Ascending aorta (tissue), 2 donors: ENCODE measurements at regions not wholly inside any gene's neighbourhood (a gene's known extent, or its start where the extent isn't known, plus 50 kb on each side); places are given as distances from the start of the nearest gene placed in this dataset.

Source experiments
- DNase-seq, 2 donors: peaks; one replicate each; pipeline ENCODE4 v3.0.0-alpha.2; 2019; ENCODE audit warnings: low spot score in 2 of 2
- H3K27ac ChIP-seq, 2 donors: fragments of 200-600 bp; sonication (generic); one replicate each; pipeline ENCODE4 v1.5.1; 2016 to 2017; ENCODE audit warnings: mild to moderate bottlenecking in 1 of 2
- H3K27me3 ChIP-seq: fragments of 200-600 bp; sonication (generic); one replicate; pipeline ENCODE4 v1.5.1; 2017
- H3K36me3 ChIP-seq, 2 donors: fragments of 200-600 bp; sonication (generic); one replicate each; pipeline ENCODE4 v1.5.1; 2016
- H3K4me1 ChIP-seq, 2 donors: fragments of 200-600 bp; sonication (generic); one replicate each; pipeline ENCODE4 v1.5.1; 2016 to 2017; ENCODE audit warnings: mild to moderate bottlenecking in 1 of 2
- H3K4me3 ChIP-seq, 2 donors: fragments of 200-600 bp; sonication (generic); one replicate each; pipeline ENCODE4 v1.5.1; 2016 to 2017; ENCODE audit warnings: mild to moderate bottlenecking in 1 of 2
- H3K9me3 ChIP-seq, 2 donors: fragments of 200-600 bp; sonication (generic); one replicate each; pipeline ENCODE4 v1.5.1; 2016
- intact Hi-C: fragments of 100-400 bp; cut with DNase I; formaldehyde crosslinking; loops from one replicate; pipeline ENCODE4 v1.15.1; 2023
- TF ChIP-seq, protein P1 (sequence below), 3 experiments: fragments of 200-600 bp in 2 of 3; fragments of 450-650 bp in 1 of 3; sonication (generic) in 2 of 3; IDR thresholded peaks; one replicate each; pipeline ENCODE4 v1.5.1; 2016 to 2019; ENCODE audit warnings: antibody characterized with exemption in 3 of 3, mild to moderate bottlenecking in 1 of 3, moderate library complexity in 1 of 3

DNA sequence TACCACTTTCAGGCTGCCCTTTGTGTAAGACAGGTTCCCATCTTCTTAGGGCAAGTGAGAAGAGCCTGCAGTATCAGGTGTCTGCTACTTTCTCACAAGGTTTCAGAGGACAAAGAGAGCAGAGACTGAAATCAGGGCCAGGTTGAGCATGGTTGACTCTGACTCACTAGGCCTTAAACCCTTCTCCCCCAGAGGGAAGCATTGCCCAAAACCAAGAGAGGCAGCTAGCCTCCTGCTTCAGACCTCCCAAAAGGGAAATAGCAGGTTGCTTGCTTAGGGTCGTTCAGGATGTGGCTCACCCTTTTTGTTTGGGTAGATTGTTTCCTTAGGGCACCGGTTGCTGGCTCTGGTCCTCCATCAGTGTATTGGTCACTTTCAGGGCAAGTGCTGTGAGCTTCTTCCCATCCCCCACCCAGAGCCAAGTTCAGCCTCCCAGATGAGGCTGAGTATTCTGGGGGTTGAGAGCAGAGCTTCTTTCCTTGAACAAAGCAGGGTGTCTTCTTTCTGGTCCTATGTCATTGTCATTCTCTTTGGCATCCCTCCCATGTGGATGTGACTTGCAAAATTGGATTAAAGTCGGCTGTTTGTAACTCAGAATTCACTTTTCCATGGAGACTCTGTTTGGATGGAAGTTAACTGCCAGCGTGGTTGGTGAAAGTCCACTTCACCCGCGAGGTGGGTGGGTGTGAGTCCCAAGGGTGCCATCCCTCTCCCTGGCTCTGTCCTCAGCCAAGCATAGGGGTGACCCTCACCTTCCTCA, 55.5 kb upstream of the GALNT2 start:
- TF ChIP-seq, protein P1, sequence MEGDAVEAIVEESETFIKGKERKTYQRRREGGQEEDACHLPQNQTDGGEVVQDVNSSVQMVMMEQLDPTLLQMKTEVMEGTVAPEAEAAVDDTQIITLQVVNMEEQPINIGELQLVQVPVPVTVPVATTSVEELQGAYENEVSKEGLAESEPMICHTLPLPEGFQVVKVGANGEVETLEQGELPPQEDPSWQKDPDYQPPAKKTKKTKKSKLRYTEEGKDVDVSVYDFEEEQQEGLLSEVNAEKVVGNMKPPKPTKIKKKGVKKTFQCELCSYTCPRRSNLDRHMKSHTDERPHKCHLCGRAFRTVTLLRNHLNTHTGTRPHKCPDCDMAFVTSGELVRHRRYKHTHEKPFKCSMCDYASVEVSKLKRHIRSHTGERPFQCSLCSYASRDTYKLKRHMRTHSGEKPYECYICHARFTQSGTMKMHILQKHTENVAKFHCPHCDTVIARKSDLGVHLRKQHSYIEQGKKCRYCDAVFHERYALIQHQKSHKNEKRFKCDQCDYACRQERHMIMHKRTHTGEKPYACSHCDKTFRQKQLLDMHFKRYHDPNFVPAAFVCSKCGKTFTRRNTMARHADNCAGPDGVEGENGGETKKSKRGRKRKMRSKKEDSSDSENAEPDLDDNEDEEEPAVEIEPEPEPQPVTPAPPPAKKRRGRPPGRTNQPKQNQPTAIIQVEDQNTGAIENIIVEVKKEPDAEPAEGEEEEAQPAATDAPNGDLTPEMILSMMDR (IDR thresholded peaks at IDR 0.05): no peak
- H3K27ac ChIP-seq: no peak overlapping the region
- intact Hi-C loops: no loop called here

DNA sequence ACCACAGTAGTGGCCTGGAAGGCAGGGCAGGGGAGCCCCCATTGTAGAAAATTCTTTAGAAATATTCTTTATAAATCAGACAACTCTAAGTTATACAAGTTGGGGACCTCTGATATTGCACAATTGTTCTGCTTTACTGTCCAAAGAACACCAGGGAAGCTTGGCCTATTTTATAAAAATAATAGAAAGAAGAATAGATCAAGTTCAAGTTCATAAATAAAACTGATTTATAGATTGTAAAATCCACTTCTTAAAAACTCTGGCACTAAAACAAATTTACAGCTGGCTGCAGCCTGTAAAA, 55.0 kb upstream of the GALNT2 start:
- no peak for DNase-seq
- TF ChIP-seq, protein P1 (IDR thresholded peaks at IDR 0.05): no peak
- no peak overlapping the region for H3K4me3 ChIP-seq
- intact Hi-C loops: no loop called here
- no peaks in the 10 kb centered on the region for H3K27me3 ChIP-seq
- H3K36me3 ChIP-seq: no peaks in the 10 kb centered on the region
- H3K4me1 ChIP-seq: no peaks in the 10 kb centered on the region
- no peaks in the 10 kb centered on the region for H3K9me3 ChIP-seq
- H3K27ac ChIP-seq: no peak overlapping the region

More for the DNA sequence above, 55.5 kb upstream of the GALNT2 start:
- Histone ChIP-seq H3K9me3 (no peaks in the 10 kb centered on the region), H3K4me1 (no peaks in the 10 kb centered on the region), H3K36me3 (no peaks in the 10 kb centered on the region), H3K4me3 (no peak overlapping the region), H3K27me3 (no peaks in the 10 kb centered on the region)
- DNase-seq: no peak

DNA sequence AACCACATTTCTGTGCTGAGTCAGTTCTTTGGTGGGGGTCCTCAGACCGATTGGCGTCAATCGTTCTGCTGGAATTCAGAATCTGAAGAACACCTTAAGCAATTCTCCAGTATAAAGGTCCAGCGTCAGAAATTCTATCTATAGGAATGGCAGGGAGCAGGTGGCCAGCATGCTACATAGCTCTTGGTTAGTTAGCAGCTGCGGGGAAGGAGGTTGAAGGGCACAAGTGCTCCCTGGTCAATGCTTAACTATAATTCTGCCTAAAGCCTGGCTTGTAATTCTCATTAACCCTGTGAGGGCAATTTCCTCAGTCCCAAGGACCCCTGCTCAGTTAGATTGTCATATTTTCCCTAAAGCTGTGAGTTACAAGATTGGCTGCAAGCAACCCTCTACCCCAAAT, 54.3 kb upstream of the GALNT2 start:
- Histone ChIP-seq H3K4me3 (no peak overlapping the region), H3K4me1 (no peaks in the 10 kb centered on the region), H3K9me3 (no peaks in the 10 kb centered on the region), H3K27me3 (no peaks in the 10 kb centered on the region), H3K27ac (no peak overlapping the region), H3K36me3 (no peaks in the 10 kb centered on the region)
- DNase-seq: no peak
- TF ChIP-seq, protein P1 (IDR thresholded peaks at IDR 0.05): no peak
- intact Hi-C loops: no loop called here

DNA sequence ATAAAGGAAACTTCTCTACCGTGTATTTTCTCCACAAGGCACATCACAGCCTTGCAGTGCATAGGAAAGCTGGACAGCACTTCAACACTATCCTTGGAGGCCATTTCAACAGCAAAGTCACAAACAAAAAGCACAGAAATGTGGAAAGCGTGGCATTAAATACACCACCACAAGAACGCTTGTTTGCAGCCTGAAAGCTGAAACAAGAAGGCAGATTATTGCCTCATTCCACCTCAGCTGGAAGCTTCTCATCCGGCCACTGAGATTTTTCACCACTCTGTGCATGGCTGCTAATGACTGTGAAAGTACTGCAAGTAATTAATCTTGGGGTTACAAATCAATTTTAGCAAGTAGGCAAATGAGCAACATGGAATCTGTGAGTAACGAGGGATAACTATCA, 50.9 kb upstream of the GALNT2 start:
- no peaks in the 10 kb centered on the region for H3K36me3 ChIP-seq
- no peaks in the 10 kb centered on the region for H3K9me3 ChIP-seq
- intact Hi-C loops: no loop called here
- no peak overlapping the region for H3K27ac ChIP-seq
- TF ChIP-seq, protein P1 (IDR thresholded peaks at IDR 0.05): no peak
- DNase-seq: no peak
- no peak overlapping the region for H3K4me3 ChIP-seq
- no peaks in the 10 kb centered on the region for H3K27me3 ChIP-seq
- no peaks in the 10 kb centered on the region for H3K4me1 ChIP-seq
